ENCODE measurements at regions not wholly inside any gene's neighbourhood (a gene's known extent, or its start where the extent isn't known, plus 50 kb on each side); places are given as distances from the start of the nearest gene placed in this dataset.

DNA sequence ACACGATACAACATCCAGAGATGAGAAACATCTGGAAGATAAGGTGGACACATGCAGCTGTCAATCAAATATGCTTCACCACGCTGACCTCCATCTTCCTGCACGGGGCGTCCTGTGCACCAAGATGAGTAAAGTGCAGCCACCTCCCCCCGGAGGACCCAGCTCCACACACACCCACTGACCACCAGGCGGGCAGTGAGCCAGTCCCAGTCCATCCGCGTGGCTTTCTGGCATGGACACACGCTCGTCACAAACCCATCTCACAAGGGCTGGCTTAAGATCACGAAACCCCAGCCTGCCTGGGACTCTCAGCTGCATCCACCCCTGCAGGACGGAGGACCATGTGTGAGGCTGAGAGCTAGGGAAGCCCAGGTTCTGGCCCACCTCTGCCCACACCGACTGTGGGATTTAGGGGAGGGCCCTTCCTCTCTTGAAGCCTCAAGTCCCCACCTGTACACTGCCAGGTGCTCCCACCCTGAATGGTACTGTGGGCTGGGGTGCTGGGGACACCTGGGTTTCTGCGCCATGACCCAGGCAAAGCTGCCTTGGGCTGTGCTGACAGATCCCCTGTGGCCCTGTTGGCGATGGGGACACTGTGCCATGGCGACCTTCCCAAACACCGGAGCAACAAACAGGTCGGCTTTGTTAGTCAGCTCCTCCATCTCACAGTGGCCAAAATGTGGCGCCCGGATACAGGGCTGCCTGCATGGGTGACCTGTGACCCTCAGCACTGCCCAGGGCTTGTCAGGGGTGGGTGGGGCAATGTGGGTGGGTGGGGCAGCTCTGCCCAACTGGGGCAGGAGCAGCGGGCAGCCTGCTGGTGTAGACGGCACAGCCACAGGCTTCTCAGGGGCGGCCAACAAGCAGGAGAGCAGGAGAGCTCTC lies 629.0 kb downstream of the TBC1D22A start:
- H3F3A ChIP-seq (ENCODE audit: insufficient read depth), result no peaks in the 10 kb centered on the region
- no peaks in the 10 kb centered on the region for H3K27me3 ChIP-seq (replicated peaks; ENCODE audit: insufficient read depth)
- H3K9me2 ChIP-seq (ENCODE audit: insufficient read depth), result no peaks in the 10 kb centered on the region
- no peak overlapping the region for H3K4me3 ChIP-seq
- 35% methylated on average over 21 to 23 of the region's 23 CpGs for WGBS, 2 experiments (ENCODE audit: low coverage in 1 of 2, low lambda C conversion rate in 2 of 2, missing lambda C conversion rate in 2 of 2)
- H3K9ac ChIP-seq, result no peak overlapping the region
- H3K4me1 ChIP-seq (ENCODE audit: insufficient read depth), result no peaks in the 10 kb centered on the region
- H2AFZ ChIP-seq, result no peak overlapping the region
- no peaks in the 10 kb centered on the region for H3K9me3 ChIP-seq (ENCODE audit: low read depth)
- TF ChIP-seq EZH2phosphoT487 (IDR thresholded peaks at IDR 0.05; ENCODE audit: insufficient read depth, low read depth), result no peak
- no peak for TF ChIP-seq EZH2 (IDR thresholded peaks at IDR 0.05; ENCODE audit: insufficient read depth, poor library complexity, severe bottlenecking)
- no peaks in the 10 kb centered on the region for H3K36me3 ChIP-seq (ENCODE audit: low read depth)
- H3K27ac ChIP-seq, result no peak overlapping the region
- in situ Hi-C loops (cut with MboI), result no loop called here
- no peak overlapping the region for H3K4me2 ChIP-seq (ENCODE audit: unreplicated experiment)
- H4K20me1 ChIP-seq (ENCODE audit: insufficient read depth), result no peaks in the 10 kb centered on the region
- no peak for DNase-seq
- H3K79me2 ChIP-seq (ENCODE audit: insufficient read depth), result no peaks in the 10 kb centered on the region

GRCh38 chr22:47390026-47390970 lies 627.8 kb downstream of the TBC1D22A start:
- H3K36me3 ChIP-seq (ENCODE audit: low read depth), result no peaks in the 10 kb centered on the region
- WGBS, 2 experiments (ENCODE audit: low coverage in 1 of 2, low lambda C conversion rate in 2 of 2, missing lambda C conversion rate in 2 of 2), result 77 to 78% methylated on average over 42 to 44 of the region's 44 CpGs
- TF ChIP-seq EZH2phosphoT487 (IDR thresholded peaks at IDR 0.05; ENCODE audit: insufficient read depth, low read depth) (no peak), EZH2 (IDR thresholded peaks at IDR 0.05; ENCODE audit: insufficient read depth, poor library complexity, severe bottlenecking) (no peak)
- H2AFZ ChIP-seq, result no peak overlapping the region
- H3K9me2 ChIP-seq (ENCODE audit: insufficient read depth), result no peaks in the 10 kb centered on the region
- H3K9me3 ChIP-seq (ENCODE audit: low read depth), result no peaks in the 10 kb centered on the region
- no peak for DNase-seq
- in situ Hi-C loops (cut with MboI), result no loop called here
- H4K20me1 ChIP-seq (ENCODE audit: insufficient read depth), result no peaks in the 10 kb centered on the region
- no peaks in the 10 kb centered on the region; the same call in 1 of the 2 replicates for H3K27me3 ChIP-seq (replicated peaks; ENCODE audit: insufficient read depth)
- no peak overlapping the region for H3K4me2 ChIP-seq (ENCODE audit: unreplicated experiment)
- no peak overlapping the region for H3K27ac ChIP-seq
- H3K79me2 ChIP-seq (ENCODE audit: insufficient read depth), result no peaks in the 10 kb centered on the region
- H3F3A ChIP-seq (ENCODE audit: insufficient read depth), result no peaks in the 10 kb centered on the region
- no peaks in the 10 kb centered on the region for H3K4me1 ChIP-seq (ENCODE audit: insufficient read depth)
- H3K4me3 ChIP-seq, result no peak overlapping the region
- H3K9ac ChIP-seq, result no peak overlapping the region

GRCh38 chr22:47389201-47389600 lies 626.8 kb downstream of the TBC1D22A start:
- Histone ChIP-seq H3K9ac (no peak overlapping the region), H3K27ac (no peak overlapping the region), H4K20me1 (ENCODE audit: insufficient read depth) (no peaks in the 10 kb centered on the region), H2AFZ (no peak overlapping the region), H3K9me3 (ENCODE audit: low read depth) (no peaks in the 10 kb centered on the region), H3K4me1 (ENCODE audit: insufficient read depth) (no peaks in the 10 kb centered on the region), H3K9me2 (ENCODE audit: insufficient read depth) (no peaks in the 10 kb centered on the region), H3K79me2 (ENCODE audit: insufficient read depth) (no peaks in the 10 kb centered on the region), H3K36me3 (ENCODE audit: low read depth) (no peaks in the 10 kb centered on the region), H3K4me2 (ENCODE audit: unreplicated experiment) (no peak overlapping the region), H3K4me3 (no peak overlapping the region), H3K27me3 (replicated peaks; ENCODE audit: insufficient read depth) (no peaks in the 10 kb centered on the region; the same call in 1 of the 2 replicates), H3F3A (ENCODE audit: insufficient read depth) (no peaks in the 10 kb centered on the region)
- in situ Hi-C loops (cut with MboI), result no loop called here
- 39 to 43% methylated on average over 9 to 11 of the region's 11 CpGs for WGBS, 2 experiments (ENCODE audit: low coverage in 1 of 2, low lambda C conversion rate in 2 of 2, missing lambda C conversion rate in 2 of 2)
- DNase-seq, result no peak
- no peak for TF ChIP-seq EZH2phosphoT487 (IDR thresholded peaks at IDR 0.05; ENCODE audit: insufficient read depth, low read depth)
- no peak for TF ChIP-seq EZH2 (IDR thresholded peaks at IDR 0.05; ENCODE audit: insufficient read depth, poor library complexity, severe bottlenecking)

DNA sequence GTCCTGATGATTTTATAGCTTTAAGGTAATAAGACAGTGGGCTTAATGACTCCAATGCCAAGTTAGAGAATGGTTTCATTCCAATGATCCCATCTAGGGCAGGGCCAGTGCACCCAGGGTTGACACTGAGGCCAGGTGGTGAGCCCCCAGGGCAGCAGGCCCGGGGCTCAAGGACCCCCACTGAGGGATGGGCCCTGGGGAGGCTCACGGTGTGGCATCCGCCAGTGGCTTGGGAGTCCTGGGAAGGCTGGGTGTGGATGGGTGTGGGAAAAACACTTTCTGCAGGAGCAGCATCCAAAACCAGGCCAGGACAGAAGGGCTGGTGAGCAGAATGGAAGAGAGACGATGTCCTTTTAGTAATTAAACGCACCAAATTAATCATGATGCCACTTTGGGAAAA lies 626.3 kb downstream of the TBC1D22A start:
- H3K27me3 ChIP-seq (replicated peaks; ENCODE audit: insufficient read depth), result no peaks in the 10 kb centered on the region; the same call in 1 of the 2 replicates
- H3K4me3 ChIP-seq, result no peak overlapping the region
- H3K27ac ChIP-seq, result no peak overlapping the region
- H2AFZ ChIP-seq, result no peak overlapping the region
- H3K36me3 ChIP-seq (ENCODE audit: low read depth), result no peaks in the 10 kb centered on the region
- H3F3A ChIP-seq (ENCODE audit: insufficient read depth), result no peaks in the 10 kb centered on the region
- TF ChIP-seq EZH2 (IDR thresholded peaks at IDR 0.05; ENCODE audit: insufficient read depth, poor library complexity, severe bottlenecking), result no peak
- TF ChIP-seq EZH2phosphoT487 (IDR thresholded peaks at IDR 0.05; ENCODE audit: insufficient read depth, low read depth), result no peak
- WGBS, 2 experiments (ENCODE audit: low coverage in 1 of 2, low lambda C conversion rate in 2 of 2, missing lambda C conversion rate in 2 of 2), result 43 to 45% methylated on average over 5 of the region's 5 CpGs
- in situ Hi-C loops (cut with MboI), result no loop called here
- no peaks in the 10 kb centered on the region for H3K4me1 ChIP-seq (ENCODE audit: insufficient read depth)
- no peaks in the 10 kb centered on the region for H3K9me3 ChIP-seq (ENCODE audit: low read depth)
- no peaks in the 10 kb centered on the region for H4K20me1 ChIP-seq (ENCODE audit: insufficient read depth)
- H3K9me2 ChIP-seq (ENCODE audit: insufficient read depth), result no peaks in the 10 kb centered on the region
- DNase-seq, result no peak
- no peaks in the 10 kb centered on the region for H3K79me2 ChIP-seq (ENCODE audit: insufficient read depth)
- H3K4me2 ChIP-seq (ENCODE audit: unreplicated experiment), result no peak overlapping the region
- no peak overlapping the region for H3K9ac ChIP-seq
